ENCODE measurements at regions not wholly inside any gene's neighbourhood (a gene's known extent, or its start where the extent isn't known, plus 50 kb on each side); places are given as distances from the start of the nearest gene placed in this dataset.
"Not testable (repeated sequence)": the region's sequence is repeated elsewhere in the genome, so short reads cannot be mapped to it uniquely, and the experiment has no call there.

DNA sequence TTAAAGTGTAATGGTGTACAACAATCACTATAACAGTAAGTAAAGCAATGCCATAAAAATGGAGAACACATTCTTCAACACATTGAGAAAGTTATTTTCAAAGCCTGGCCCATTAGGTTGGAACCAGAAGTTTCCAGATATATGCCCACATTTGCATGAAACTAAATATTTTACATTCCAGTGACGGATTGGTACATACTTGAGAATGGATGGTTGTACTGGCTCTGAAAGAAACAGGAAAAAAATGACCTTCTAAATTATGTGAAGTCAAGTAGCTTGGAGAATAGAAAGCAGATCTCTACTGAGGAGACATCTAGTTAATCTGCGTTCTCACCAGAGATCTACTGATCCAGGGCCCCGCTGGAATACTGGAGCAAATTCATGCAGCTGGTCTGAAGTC, 1037.0 kb downstream of the NR2F1-AS1 start:
- no peak for DNase-seq

DNA sequence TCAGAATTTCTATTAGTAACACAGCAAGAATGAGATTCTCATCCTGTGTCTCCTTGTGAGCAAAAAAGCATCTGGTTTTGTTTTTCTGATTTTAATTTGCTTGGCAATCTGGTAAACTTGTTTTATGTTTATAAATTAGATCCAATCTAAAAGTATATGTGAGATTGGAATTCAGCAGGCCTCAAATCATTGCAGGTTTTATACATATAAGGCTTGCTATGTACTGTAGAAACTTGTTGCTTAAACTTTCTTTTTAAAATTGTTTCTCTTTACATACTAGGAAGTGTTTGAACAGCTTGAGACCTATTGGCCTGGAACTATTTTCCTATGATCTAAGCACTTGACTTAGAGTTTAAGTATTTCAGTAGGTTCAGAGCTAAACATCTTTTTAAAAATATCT, 1037.8 kb downstream of the NR2F1-AS1 start:
- no peak for DNase-seq

DNA sequence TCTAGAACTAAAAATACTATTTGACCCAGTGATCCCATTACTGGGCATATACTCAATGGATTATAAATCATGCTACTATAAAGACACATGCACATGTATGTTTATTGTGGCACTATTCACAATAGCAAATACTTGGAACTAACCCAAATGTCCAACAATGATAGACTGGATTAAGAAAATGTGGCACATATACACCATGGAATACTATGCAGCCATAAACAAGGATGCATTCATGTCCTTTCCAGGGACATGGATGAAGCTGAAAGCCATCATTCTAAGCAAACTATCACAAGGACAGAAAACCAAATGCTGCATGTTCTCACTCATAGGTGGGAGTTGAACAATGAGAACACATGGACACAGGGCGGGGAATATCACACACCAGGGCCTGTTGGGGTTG, 1039.0 kb downstream of the NR2F1-AS1 start:
- DNase-seq, result not testable (repeated sequence)

- DNase-seq, result no peak
Measured at GRCh38 chr5:92527311-92528078, 1053.5 kb downstream of the NR2F1-AS1 start.

DNA sequence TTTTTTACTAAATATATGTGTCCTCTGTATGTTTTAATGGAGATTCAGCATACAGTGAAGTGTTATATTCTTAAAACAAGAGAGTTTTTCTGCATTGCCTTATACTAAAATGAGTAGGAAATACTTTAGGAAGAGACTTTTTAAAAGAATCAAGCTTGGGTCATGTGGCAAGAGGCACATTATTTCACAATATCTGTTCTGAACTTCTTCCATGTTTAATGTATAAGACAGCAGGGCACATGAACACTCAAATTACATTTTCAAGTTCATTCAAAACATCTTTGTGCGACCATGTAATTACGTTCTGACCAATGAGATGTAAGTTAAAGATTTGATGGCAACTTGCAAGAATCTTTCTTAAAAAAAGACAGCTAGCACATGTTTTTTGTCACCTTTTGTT, 1055.9 kb downstream of the NR2F1-AS1 start:
- DNase-seq, result no peak

- no peak for DNase-seq
Measured at GRCh38 chr5:92519811-92520632, 1061.0 kb downstream of the NR2F1-AS1 start.

DNA sequence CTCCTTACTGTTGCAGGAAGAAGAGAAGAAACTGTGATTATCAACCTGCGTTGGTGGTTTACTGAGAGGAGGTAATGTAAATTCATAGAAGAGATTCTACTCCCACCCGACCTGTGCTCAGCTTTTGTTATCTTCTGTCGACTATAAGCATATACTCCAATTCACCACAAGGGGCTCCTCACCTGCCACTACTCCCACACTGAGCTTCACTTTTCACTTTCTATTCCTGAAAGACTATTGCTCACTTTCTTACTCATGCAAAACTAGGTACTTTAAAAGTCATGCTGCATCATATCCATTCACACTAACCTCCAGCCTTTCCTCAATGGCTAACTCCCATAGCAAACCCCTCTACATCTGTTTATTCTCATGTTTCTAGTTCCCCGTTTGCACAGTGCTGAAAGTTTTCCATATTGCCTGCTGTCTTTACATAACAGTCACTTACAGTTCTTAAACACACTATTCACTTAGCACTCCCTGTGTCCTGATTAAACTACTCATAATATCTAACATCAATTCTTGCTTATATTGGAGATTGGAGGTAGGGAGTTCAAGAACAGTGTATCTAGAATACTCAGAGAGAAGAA, 1062.6 kb downstream of the NR2F1-AS1 start:
- DNase-seq, result no peak

DNA sequence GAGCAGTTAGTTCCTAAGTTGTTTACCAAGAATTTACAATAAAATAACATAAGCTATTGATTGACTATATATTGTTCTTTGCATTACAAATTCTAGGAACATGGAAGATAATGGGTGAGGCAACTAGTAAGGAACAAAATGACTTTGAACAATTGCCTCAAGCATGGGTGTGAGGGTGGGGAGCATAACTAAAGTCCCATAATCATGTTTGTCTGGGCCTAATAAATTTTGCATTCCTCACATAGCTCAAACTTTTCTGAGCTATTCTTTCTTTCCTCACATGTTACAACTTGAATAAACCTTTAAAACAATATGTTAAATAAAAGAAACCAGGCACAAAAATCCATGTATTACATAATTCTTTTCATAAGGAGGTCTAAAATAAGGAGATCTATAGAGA, 1066.1 kb downstream of the NR2F1-AS1 start:
- no peak for DNase-seq

DNA sequence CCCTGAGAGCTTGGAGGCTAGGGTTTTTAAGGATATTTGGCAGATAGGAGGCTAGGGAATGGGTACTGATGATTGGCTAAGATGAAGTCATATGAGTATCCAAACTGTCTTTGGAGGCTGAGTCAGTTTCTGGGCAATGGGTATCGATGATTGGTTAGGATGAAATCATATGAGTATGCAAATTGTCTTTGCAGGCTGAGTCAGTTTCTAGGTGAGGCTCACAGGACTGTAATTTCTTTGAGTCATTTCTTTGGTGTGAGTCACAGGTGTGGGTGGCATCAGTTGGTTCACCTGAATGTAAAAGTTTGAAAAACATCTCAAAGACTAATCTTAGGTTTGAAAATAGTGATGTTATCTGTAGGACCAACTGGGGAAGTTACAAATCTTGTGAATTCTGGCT, 1068.0 kb downstream of the NR2F1-AS1 start:
- no peak for DNase-seq

GRCh38 chr5:92508271-92508670, 1072.7 kb downstream of the NR2F1-AS1 start:
- DNase-seq, result no peak

GRCh38 chr5:92505925-92506324, 1075.1 kb downstream of the NR2F1-AS1 start:
- no peak for DNase-seq

DNA sequence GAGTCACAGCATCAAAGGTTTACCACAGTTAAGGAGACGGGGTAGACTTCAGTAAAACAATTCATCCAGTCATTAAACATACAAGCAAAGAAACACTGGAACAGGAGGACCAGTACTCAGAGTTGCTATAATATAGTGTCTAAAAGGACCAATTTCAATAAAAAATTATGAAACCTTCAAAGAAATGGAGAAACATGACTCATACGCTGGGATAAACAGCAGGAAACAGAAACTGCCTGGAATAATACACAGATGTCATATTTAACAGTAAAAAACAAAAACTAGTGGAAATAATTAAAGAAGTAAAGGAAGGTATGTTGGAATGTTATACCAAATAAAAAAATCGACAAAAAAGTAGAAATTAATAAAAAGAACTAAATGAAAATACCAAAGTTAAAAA, 1075.9 kb downstream of the NR2F1-AS1 start:
- no peak for DNase-seq

- no peak for DNase-seq
Measured at GRCh38 chr5:92504346-92504745, 1076.7 kb downstream of the NR2F1-AS1 start.

DNA sequence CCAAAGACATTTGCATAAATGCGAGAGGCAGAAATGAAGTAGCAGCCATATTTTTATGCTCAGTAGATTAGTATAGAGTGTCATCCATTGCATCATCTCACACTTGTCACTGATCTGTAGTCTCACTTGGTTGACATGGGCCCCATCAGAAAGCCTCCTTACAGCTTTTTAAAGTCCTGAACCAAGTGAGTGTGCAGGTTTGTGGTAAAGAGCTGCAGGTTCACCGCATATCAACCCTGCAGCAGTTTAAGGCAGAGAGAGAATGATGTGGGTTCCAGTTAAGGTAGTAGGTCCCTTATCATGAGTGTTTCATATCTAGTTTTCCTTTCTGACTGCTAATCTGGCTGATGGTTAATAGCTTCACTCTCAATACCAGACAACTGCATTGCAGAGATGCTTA, 1080.3 kb downstream of the NR2F1-AS1 start:
- DNase-seq, result no peak

DNA sequence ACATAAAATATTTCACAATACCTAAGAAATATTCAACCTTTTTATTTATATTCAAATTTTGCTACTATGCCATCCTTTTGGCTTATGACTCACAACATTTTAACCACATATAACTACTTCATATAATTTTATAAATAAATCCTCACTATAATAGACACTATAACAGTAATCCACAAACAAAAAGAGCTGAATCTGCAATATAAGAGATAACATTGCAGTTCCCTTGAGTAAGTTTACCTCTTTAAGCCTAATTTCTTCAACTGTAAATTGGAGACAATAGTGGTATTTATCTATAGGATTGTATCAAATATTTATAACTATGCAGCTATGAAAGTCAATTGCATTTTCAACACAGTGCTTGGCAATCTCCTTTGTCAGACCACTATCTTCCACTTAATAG, 1084.5 kb downstream of the NR2F1-AS1 start:
- no peak for DNase-seq

- DNase-seq, result no peak
Measured at GRCh38 chr5:92494508-92494907, 1086.5 kb downstream of the NR2F1-AS1 start.

- no peak for DNase-seq
Measured at GRCh38 chr5:92492908-92493307, 1088.1 kb downstream of the NR2F1-AS1 start.

DNA sequence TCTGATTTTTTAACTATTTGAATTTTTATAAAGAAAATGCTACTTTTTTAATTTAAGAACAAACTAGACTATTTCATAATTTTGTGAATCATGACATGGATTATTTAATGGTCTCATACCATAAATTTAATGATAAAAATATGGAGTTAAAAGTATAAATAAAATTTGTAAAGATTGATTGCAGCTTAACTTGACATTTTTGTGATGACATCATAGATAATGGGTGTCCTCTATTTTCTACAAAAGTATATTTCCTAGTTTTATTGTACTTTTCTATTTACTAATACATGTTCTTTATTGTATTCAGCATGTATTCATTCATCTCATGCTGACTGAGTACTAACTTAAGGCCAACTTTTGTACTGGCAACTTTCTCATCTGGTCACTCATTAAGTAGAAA, 1096.5 kb downstream of the NR2F1-AS1 start:
- no peak for DNase-seq

DNA sequence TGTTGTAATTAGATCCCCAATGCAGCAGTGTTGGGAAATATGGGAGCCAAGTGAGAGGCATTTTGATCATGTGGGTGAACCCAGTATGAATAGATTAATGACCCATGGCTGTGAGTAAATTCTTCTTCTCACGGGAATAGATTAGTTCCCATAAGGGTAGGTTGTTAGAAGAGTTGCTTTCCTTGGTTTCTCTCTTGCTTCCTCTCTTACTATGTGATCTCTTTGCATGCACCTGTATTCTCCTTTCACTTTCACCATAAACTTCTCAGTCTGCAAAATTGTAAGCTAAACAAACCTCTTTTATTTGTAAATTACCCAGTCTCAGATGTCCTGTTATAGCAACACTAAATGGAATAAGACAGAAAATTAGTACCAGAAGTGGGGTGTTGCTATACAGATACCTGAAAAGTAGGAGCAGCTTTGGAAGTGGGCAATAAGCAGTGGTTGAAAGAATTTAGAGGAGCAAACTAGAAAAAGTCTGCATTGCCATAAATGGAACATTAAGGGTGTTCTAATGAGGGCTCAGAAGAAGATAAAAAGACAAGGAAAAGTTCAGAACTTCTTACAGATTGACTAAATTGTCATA, 1090.0 kb upstream of the ARRDC3 start:
- no peak for DNase-seq

DNA sequence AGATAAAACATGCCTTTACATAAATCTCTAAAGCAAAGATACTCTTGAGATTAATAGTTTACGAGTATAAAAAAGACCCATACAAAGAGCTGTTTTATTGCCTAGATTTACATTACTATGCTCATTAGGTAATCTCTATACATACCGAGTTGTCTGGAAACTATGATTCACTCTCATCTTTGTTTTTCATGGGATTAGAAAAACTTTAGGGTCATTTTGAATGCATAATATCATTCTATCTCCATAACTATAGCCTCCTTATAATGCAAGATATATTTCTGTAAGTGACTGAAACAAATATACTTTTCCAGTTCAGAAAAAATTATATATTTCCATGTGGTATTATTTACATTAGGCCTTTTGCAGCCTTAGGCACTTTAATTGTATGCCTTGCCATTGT, 1088.7 kb upstream of the ARRDC3 start:
- DNase-seq, result no peak

- DNase-seq, result no peak
Measured at GRCh38 chr5:92470770-92471169, 1087.7 kb upstream of the ARRDC3 start.

GRCh38 chr5:92468295-92468694, 1085.2 kb upstream of the ARRDC3 start:
- DNase-seq, result no peak

DNA sequence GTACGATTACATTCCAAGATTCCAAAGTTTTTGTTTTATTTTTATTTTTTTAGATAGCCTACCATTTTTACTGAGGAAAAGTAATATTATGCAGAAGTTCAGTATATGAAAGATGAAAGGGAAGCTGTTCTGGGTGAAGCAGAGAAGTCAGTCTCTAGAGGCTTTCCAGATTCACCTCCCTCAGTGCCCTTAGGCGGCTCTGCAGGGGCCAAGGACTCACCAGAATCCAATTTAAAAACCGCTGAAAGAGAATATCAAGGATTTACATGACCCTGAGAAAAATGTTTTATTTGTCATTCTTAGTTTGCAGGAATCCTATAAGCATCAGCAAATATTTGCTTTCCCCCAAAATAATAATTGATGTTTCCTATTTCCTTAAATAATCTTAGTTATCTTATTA, 1084.6 kb upstream of the ARRDC3 start:
- no peak for DNase-seq

Data from inflammatory macrophage (primary cell).